GM23338 (cell line): ENCODE measurements at regions not wholly inside any gene's neighbourhood (a gene's known extent, or its start where the extent isn't known, plus 50 kb on each side); places are given as distances from the start of the nearest gene placed in this dataset.

ENCODE experiments used
- ATAC-seq: fragments of 200-7000 bp; cut with Tn5 transposase; 3 replicates; pipeline ENCODE4 v1.9.1; 2020
- DNase-seq: peaks from one replicate; pipeline ENCODE4 v3.0.0-alpha.2; 2015; ENCODE audit warnings: low spot score
- H2AFZ ChIP-seq: fragments of 200-600 bp; sonication (generic); 2 replicates; pipeline ENCODE4 v1.8.0; 2016; ENCODE audit warnings: antibody characterized with exemption, mild to moderate bottlenecking, moderate library complexity
- H3F3A ChIP-seq: fragments of 200-600 bp; sonication (generic); replicated peaks from 2 replicates; pipeline ENCODE4 v1.8.0; 2017; ENCODE audit warnings: antibody characterized with exemption, mixed run types, low read depth
- H3K27ac ChIP-seq: fragments of 200-600 bp; sonication (generic); 2 replicates; pipeline ENCODE4 v1.6.1; 2016; ENCODE audit warnings: low read depth
- H3K27me3 ChIP-seq: fragments of 200-600 bp; sonication (generic); 2 replicates; pipeline ENCODE4 v1.8.0; 2016; ENCODE audit warnings: mild to moderate bottlenecking, mixed run types, moderate library complexity; ENCODE audit not compliant: insufficient read depth
- H3K36me3 ChIP-seq: fragments of 200-600 bp; sonication (generic); 2 replicates; pipeline ENCODE4 v1.8.0; 2016; ENCODE audit warnings: mild to moderate bottlenecking; ENCODE audit not compliant: insufficient read depth
- H3K4me1 ChIP-seq: fragments of 200-600 bp; sonication (generic); 2 replicates; pipeline ENCODE4 v1.8.0; 2016; ENCODE audit warnings: mild to moderate bottlenecking, moderate library complexity; ENCODE audit not compliant: insufficient read depth
- H3K4me2 ChIP-seq: fragments of 200-600 bp; sonication (generic); 2 replicates; pipeline ENCODE4 v1.7.1; 2017; ENCODE audit warnings: mixed run types
- H3K4me3 ChIP-seq: fragments of 200-600 bp; sonication (generic); 2 replicates; pipeline ENCODE4 v1.6.1; 2016; ENCODE audit warnings: mixed run types
- H3K79me2 ChIP-seq: fragments of 200-600 bp; sonication (generic); replicated peaks from 2 replicates; pipeline ENCODE4 v1.8.0; 2017; ENCODE audit warnings: mild to moderate bottlenecking; ENCODE audit not compliant: insufficient read depth
- H3K9me2 ChIP-seq: fragments of 200-600 bp; sonication (generic); 2 replicates; pipeline ENCODE4 v1.8.0; 2017; ENCODE audit not compliant: insufficient read depth
- H4K20me1 ChIP-seq: fragments of 200-600 bp; sonication (generic); replicated peaks from 2 replicates; pipeline ENCODE4 v1.8.0; 2017; ENCODE audit warnings: mild to moderate bottlenecking; ENCODE audit not compliant: insufficient read depth
- H3K27ac Mint-ChIP-seq: 2 replicates; pipeline ENCODE4 v1.8.0; 2020; ENCODE audit warnings: inconsistent platforms, mild to moderate bottlenecking, moderate library complexity, mixed read lengths
- H3K27me3 Mint-ChIP-seq: 3 replicates; pipeline ENCODE4 v1.8.0; 2022; ENCODE audit warnings: low read depth, mild to moderate bottlenecking, moderate library complexity, mixed read lengths, inconsistent platforms; ENCODE audit not compliant: insufficient read depth, poor library complexity
- H3K36me3 Mint-ChIP-seq: 3 replicates; pipeline ENCODE4 v1.8.0; 2021; ENCODE audit warnings: low read depth, mild to moderate bottlenecking, inconsistent platforms, moderate library complexity, mixed read lengths
- H3K4me1 Mint-ChIP-seq: 3 replicates; pipeline ENCODE4 v1.8.0; 2020; ENCODE audit warnings: mild to moderate bottlenecking, inconsistent platforms, mixed read lengths
- H3K4me3 Mint-ChIP-seq: 3 replicates; pipeline ENCODE4 v1.8.0; 2021; ENCODE audit warnings: moderate library complexity, mild to moderate bottlenecking, inconsistent platforms, mixed read lengths
- H3K9me3 Mint-ChIP-seq: 3 replicates; pipeline ENCODE4 v1.8.0; 2020; ENCODE audit warnings: moderate library complexity, mild to moderate bottlenecking, inconsistent platforms, mixed read lengths
- CREB1 ChIP-seq: fragments of 250-450 bp; sonication (Bioruptor Pico); IDR thresholded peaks from 2 replicates; pipeline ENCODE4 v1.5.0; 2020; ENCODE audit warnings: low read depth, mild to moderate bottlenecking, moderate library complexity
- JUNB ChIP-seq: IDR thresholded peaks from one replicate; pipeline ENCODE4 v1.6.1; 2016; ENCODE audit warnings: antibody characterized with exemption; ENCODE audit not compliant: unreplicated experiment
- ZNF114 ChIP-seq: fragments of 250-450 bp; sonication (Bioruptor Pico); IDR thresholded peaks from 2 replicates; pipeline ENCODE4 v1.5.0; 2020; ENCODE audit warnings: mild to moderate bottlenecking, moderate library complexity
- TF ChIP-seq, protein P1 (sequence below): fragments of 250-450 bp; sonication (Bioruptor Pico); IDR thresholded peaks from 2 replicates; pipeline ENCODE4 v1.5.0; 2020; ENCODE audit warnings: mild to moderate bottlenecking, moderate library complexity

DNA sequence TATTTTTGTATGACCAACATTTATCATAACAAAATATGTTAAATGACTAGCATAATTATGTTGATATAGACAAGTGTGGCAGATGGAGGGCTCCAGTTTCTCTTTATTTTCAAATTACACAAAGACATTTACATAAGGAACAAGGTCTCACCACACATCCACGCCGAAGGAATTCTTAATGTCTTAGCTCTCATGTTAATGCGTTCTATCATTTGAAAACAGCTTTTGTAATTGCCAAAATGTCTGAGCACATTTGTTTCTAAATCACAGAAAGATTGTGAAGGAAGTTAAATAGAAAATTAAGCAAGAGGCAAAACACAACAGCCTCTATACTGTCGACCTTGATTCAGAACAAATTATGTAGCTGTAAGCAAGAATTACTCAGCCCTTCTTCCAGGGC, 223.0 kb upstream of the NR5A2 start (continued):
- TF ChIP-seq, protein P1, sequence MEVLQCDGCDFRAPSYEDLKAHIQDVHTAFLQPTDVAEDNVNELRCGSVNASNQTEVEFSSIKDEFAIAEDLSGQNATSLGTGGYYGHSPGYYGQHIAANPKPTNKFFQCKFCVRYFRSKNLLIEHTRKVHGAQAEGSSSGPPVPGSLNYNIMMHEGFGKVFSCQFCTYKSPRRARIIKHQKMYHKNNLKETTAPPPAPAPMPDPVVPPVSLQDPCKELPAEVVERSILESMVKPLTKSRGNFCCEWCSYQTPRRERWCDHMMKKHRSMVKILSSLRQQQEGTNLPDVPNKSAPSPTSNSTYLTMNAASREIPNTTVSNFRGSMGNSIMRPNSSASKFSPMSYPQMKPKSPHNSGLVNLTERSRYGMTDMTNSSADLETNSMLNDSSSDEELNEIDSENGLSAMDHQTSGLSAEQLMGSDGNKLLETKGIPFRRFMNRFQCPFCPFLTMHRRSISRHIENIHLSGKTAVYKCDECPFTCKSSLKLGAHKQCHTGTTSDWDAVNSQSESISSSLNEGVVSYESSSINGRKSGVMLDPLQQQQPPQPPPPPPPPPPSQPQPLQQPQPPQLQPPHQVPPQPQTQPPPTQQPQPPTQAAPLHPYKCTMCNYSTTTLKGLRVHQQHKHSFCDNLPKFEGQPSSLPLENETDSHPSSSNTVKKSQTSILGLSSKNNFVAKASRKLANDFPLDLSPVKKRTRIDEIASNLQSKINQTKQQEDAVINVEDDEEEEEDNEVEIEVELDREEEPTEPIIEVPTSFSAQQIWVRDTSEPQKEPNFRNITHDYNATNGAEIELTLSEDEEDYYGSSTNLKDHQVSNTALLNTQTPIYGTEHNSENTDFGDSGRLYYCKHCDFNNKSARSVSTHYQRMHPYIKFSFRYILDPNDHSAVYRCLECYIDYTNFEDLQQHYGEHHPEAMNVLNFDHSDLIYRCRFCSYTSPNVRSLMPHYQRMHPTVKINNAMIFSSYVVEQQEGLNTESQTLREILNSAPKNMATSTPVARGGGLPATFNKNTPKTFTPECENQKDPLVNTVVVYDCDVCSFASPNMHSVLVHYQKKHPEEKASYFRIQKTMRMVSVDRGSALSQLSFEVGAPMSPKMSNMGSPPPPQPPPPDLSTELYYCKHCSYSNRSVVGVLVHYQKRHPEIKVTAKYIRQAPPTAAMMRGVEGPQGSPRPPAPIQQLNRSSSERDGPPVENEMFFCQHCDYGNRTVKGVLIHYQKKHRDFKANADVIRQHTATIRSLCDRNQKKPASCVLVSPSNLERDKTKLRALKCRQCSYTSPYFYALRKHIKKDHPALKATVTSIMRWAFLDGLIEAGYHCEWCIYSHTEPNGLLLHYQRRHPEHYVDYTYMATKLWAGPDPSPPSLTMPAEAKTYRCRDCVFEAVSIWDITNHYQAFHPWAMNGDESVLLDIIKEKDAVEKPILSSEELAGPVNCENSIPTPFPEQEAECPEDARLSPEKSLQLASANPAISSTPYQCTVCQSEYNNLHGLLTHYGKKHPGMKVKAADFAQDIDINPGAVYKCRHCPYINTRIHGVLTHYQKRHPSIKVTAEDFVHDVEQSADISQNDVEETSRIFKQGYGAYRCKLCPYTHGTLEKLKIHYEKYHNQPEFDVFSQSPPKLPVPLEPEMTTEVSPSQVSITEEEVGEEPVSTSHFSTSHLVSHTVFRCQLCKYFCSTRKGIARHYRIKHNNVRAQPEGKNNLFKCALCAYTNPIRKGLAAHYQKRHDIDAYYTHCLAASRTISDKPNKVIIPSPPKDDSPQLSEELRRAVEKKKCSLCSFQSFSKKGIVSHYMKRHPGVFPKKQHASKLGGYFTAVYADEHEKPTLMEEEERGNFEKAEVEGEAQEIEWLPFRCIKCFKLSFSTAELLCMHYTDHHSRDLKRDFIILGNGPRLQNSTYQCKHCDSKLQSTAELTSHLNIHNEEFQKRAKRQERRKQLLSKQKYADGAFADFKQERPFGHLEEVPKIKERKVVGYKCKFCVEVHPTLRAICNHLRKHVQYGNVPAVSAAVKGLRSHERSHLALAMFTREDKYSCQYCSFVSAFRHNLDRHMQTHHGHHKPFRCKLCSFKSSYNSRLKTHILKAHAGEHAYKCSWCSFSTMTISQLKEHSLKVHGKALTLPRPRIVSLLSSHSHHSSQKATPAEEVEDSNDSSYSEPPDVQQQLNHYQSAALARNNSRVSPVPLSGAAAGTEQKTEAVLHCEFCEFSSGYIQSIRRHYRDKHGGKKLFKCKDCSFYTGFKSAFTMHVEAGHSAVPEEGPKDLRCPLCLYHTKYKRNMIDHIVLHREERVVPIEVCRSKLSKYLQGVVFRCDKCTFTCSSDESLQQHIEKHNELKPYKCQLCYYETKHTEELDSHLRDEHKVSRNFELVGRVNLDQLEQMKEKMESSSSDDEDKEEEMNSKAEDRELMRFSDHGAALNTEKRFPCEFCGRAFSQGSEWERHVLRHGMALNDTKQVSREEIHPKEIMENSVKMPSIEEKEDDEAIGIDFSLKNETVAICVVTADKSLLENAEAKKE (CRISPR knock-in tag), result no peak

DNA sequence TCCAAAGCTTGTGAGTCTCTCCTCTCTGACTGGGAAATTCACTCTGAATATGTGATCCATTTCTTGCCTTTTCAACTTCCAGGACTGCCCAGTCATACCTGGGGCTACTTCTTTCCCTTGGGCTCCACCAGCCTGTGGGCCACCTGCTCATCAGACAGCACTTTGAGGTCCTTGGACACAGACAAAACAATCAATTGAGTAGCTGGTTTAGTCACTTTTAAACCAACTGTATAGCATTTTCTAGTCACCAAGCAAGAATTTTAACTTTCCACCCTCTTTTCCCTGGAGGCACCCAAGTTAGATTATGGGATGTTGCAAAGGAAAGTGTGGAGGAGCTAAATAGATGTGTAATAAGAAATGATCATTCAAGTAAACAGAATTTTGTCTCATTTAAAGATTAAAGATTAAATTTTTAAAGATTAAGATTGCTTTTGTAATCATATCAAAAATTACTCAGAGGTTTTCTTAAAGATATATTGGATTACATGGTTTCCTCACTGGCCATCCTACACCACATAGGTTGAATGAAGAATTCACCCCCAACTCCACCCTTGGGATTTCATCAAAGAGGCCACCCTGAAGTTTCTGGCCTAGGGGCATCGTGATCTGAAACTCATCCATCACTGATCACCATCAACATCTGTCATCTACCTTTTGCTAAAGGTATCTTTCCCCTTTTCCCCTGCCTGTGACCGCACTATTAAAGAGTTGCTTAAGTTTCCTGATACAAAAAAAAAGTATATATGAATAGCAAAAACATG, 219.2 kb upstream of the NR5A2 start:
- TF ChIP-seq JUNB (no peak), CREB1 (no peak)
- H4K20me1 ChIP-seq, result no peaks in the 10 kb centered on the region
- DNase-seq (no peak), ATAC-seq (no peak)
- H3K9me2 ChIP-seq, result no peaks in the 10 kb centered on the region
- H3K79me2 ChIP-seq, result no peaks in the 10 kb centered on the region
- no peaks in the 10 kb centered on the region for H3K36me3 ChIP-seq
- Mint-ChIP-seq H3K4me1 (peaks cover 15% of the 10 kb centered on the region), H3K4me3 (no peak overlapping the region), H3K36me3 (no peaks in the 10 kb centered on the region), H3K27me3 (no peaks in the 10 kb centered on the region), H3K9me3 (no peaks in the 10 kb centered on the region), H3K27ac (no peak overlapping the region)
- H3K4me3 ChIP-seq, result no peak overlapping the region
- no peaks in the 10 kb centered on the region for H3F3A ChIP-seq
- H3K4me1 ChIP-seq, result peaks cover 14% of the 10 kb centered on the region; the same call in 1 of the 2 replicates
- no peaks in the 10 kb centered on the region for H3K27me3 ChIP-seq
- H3K27ac ChIP-seq, result no peak overlapping the region
- no peak overlapping the region for H3K4me2 ChIP-seq
- H2AFZ ChIP-seq, result no peak overlapping the region

DNA sequence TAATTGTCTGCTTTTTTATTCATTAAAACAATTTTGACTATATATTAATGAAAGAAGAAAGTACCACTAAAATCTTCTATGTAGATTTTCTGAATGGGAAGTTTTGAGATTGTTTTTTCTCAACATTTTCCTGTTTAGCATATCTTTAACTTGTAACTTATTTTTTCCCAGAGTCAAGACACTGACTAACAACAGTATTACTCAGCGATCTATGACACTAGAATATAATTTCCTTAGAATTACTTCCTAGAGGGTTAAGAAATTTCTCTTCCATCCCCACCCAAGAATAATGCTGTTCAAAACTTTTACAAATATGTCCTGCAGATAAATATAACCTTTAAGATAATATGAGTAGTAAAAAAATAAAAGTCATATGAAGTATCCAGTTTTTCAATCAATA, 218.2 kb upstream of the NR5A2 start:
- ATAC-seq (no peak), DNase-seq (no peak)
- no peaks in the 10 kb centered on the region for H3K36me3 Mint-ChIP-seq
- H4K20me1 ChIP-seq, result no peaks in the 10 kb centered on the region
- H3K9me2 ChIP-seq, result no peaks in the 10 kb centered on the region
- no peaks in the 10 kb centered on the region for H3K79me2 ChIP-seq
- no peak overlapping the region for H3K27ac Mint-ChIP-seq
- peaks cover 5% of the 10 kb centered on the region for H3K4me1 Mint-ChIP-seq
- 0 out of 2 replicates have a peak, but pooled peaks cover 9% of the 10 kb centered on the region for H3K4me1 ChIP-seq
- no peak overlapping the region for H3K4me2 ChIP-seq
- no peaks in the 10 kb centered on the region for H3K9me3 Mint-ChIP-seq
- H3K27ac ChIP-seq, result no peak overlapping the region
- H3K36me3 ChIP-seq, result no peaks in the 10 kb centered on the region
- H3K27me3 Mint-ChIP-seq, result no peaks in the 10 kb centered on the region
- H2AFZ ChIP-seq, result no peak overlapping the region
- H3K4me3 ChIP-seq, result no peak overlapping the region
- no peaks in the 10 kb centered on the region for H3K27me3 ChIP-seq
- no peak overlapping the region for H3K4me3 Mint-ChIP-seq
- H3F3A ChIP-seq, result no peaks in the 10 kb centered on the region
- TF ChIP-seq ZNF114 (CRISPR knock-in tag), result no peak
- TF ChIP-seq, protein P1 (CRISPR knock-in tag), result no peak
